ENCODE measurements at regions not wholly inside any gene's neighbourhood (a gene's known extent, or its start where the extent isn't known, plus 50 kb on each side); places are given as distances from the start of the nearest gene placed in this dataset.

DNA sequence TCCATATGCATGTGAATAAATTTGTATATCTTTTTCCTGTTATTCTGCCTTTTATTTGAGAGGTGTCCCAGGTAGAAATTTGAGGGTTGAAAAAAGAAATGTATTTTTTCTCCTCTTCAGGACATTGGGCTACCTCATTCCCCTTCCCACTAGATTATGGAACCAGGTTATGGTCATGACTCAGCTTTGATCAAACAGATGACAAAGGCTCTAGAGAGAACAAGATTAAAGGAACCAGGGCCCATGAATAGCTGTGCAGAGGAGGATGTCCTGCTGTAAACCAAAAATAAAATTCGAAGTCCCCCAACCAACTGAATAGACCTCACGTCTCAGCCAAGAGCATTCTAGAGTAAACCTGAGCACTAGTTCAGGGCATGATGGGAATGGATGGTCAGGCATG, 313.2 kb downstream of the RAPGEF2 start:
- H2AFZ ChIP-seq (ENCODE audit: low read depth, low read length, poor library complexity, severe bottlenecking) = no peak overlapping the region
- H4K20me1 ChIP-seq (ENCODE audit: insufficient read depth) = no peaks in the 10 kb centered on the region
- BruUV-seq (replicated peaks) = no TSS peak
- no peak for DNase-seq (ENCODE audit: low read depth, low spot score)
- no peaks in the 10 kb centered on the region for H3K27me3 ChIP-seq (ENCODE audit: insufficient read depth, low read length)
- H3K27ac ChIP-seq (ENCODE audit: low read depth, low read length) = no peak overlapping the region
- peaks cover 0 to 24% of the 10 kb centered on the region in 2 experiments; a peak in 2 of 4 replicates for H3K4me1 ChIP-seq (ENCODE audit: control insufficient read depth in 1 of 2, insufficient read depth in 2 of 2, low read length in 2 of 2)
- no peak overlapping the region for H3K4me3 ChIP-seq (replicated peaks in 1 of 2; ENCODE audit: low read depth in 1 of 2, low read length in 2 of 2)
- no peaks in the 10 kb centered on the region for H3K9me2 ChIP-seq (ENCODE audit: insufficient read depth)
- TF ChIP-seq SRF (IDR thresholded peaks at IDR 0.05; ENCODE audit: low read depth) = no peak
- TF ChIP-seq, protein P1, sequence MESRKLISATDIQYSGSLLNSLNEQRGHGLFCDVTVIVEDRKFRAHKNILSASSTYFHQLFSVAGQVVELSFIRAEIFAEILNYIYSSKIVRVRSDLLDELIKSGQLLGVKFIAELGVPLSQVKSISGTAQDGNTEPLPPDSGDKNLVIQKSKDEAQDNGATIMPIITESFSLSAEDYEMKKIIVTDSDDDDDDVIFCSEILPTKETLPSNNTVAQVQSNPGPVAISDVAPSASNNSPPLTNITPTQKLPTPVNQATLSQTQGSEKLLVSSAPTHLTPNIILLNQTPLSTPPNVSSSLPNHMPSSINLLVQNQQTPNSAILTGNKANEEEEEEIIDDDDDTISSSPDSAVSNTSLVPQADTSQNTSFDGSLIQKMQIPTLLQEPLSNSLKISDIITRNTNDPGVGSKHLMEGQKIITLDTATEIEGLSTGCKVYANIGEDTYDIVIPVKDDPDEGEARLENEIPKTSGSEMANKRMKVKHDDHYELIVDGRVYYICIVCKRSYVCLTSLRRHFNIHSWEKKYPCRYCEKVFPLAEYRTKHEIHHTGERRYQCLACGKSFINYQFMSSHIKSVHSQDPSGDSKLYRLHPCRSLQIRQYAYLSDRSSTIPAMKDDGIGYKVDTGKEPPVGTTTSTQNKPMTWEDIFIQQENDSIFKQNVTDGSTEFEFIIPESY (IDR thresholded peaks at IDR 0.05; ENCODE audit: extremely low read depth, insufficient replicate concordance, low read length) = no peak
- no peak for TF ChIP-seq POLR2A (IDR thresholded peaks at IDR 0.05; ENCODE audit: borderline replicate concordance, extremely low read depth, insufficient read depth, insufficient read length)
- H3K36me3 ChIP-seq (ENCODE audit: control insufficient read depth in 1 of 2, insufficient read depth in 2 of 2, low read length in 2 of 2) = no peaks in the 10 kb centered on the region
- intact Hi-C loops (cut with micrococcal nuclease) = no loop called here
- ChIA-PET CTCF (no interaction called here), POLR2A (no interaction called here), RAD21 (ENCODE audit: low non-redundant PET in 1 of 2, low total read pairs in 2 of 2, uncharacterized antibody in 2 of 2, unreplicated experiment in 2 of 2) (no interaction called here)
- no peaks in the 10 kb centered on the region for H3K79me2 ChIP-seq (ENCODE audit: insufficient read depth, low read length)
- H3K9me3 ChIP-seq (ENCODE audit: control insufficient read depth in 1 of 2, insufficient read depth in 1 of 2, low read depth in 1 of 2, low read length in 2 of 2) = 0 out of 4 replicates have a peak, but pooled peaks cover 0 to 5% of the 10 kb centered on the region in 2 experiments
- peak; percentile 58 for ATAC-seq
- H3K9ac ChIP-seq (ENCODE audit: low read length) = no peak overlapping the region
- peak overlapping the region; percentile 32 for H3K4me2 ChIP-seq (ENCODE audit: low read length)

GRCh38 chr4:159416996-159417395, 314.1 kb downstream of the RAPGEF2 start:
- no TSS peak for BruUV-seq (replicated peaks)
- no peak overlapping the region for H2AFZ ChIP-seq (ENCODE audit: low read depth, low read length, poor library complexity, severe bottlenecking)
- no peak overlapping the region for H3K4me3 ChIP-seq (replicated peaks in 1 of 2; ENCODE audit: low read depth in 1 of 2, low read length in 2 of 2)
- intact Hi-C loops (cut with micrococcal nuclease) = no loop called here
- 0 out of 4 replicates have a peak, but pooled peaks cover 0 to 5% of the 10 kb centered on the region in 2 experiments for H3K9me3 ChIP-seq (ENCODE audit: control insufficient read depth in 1 of 2, insufficient read depth in 1 of 2, low read depth in 1 of 2, low read length in 2 of 2)
- ChIA-PET CTCF (no interaction called here), RAD21 (ENCODE audit: low non-redundant PET in 1 of 2, low total read pairs in 2 of 2, uncharacterized antibody in 2 of 2, unreplicated experiment in 2 of 2) (no interaction called here), POLR2A (no interaction called here)
- peaks cover 0 to 21% of the 10 kb centered on the region in 2 experiments; a peak in 2 of 4 replicates for H3K4me1 ChIP-seq (ENCODE audit: control insufficient read depth in 1 of 2, insufficient read depth in 2 of 2, low read length in 2 of 2)
- no peaks in the 10 kb centered on the region for H3K9me2 ChIP-seq (ENCODE audit: insufficient read depth)
- H3K79me2 ChIP-seq (ENCODE audit: insufficient read depth, low read length) = no peaks in the 10 kb centered on the region
- H3K27me3 ChIP-seq (ENCODE audit: insufficient read depth, low read length) = no peaks in the 10 kb centered on the region
- DNase-seq (ENCODE audit: low read depth, low spot score) (no peak), ATAC-seq (no peak)
- no peaks in the 10 kb centered on the region for H4K20me1 ChIP-seq (ENCODE audit: insufficient read depth)
- no peak for TF ChIP-seq EGR1 (IDR thresholded peaks at IDR 0.05; ENCODE audit: low read depth)
- TF ChIP-seq REST (IDR thresholded peaks at IDR 0.05; ENCODE audit: low read depth) = no peak
- TF ChIP-seq SIN3A (IDR thresholded peaks at IDR 0.05; ENCODE audit: low read depth) = no peak
- TF ChIP-seq ELF1 (IDR thresholded peaks at IDR 0.05; ENCODE audit: borderline replicate concordance, low read depth) = no peak
- TF ChIP-seq, protein P2, sequence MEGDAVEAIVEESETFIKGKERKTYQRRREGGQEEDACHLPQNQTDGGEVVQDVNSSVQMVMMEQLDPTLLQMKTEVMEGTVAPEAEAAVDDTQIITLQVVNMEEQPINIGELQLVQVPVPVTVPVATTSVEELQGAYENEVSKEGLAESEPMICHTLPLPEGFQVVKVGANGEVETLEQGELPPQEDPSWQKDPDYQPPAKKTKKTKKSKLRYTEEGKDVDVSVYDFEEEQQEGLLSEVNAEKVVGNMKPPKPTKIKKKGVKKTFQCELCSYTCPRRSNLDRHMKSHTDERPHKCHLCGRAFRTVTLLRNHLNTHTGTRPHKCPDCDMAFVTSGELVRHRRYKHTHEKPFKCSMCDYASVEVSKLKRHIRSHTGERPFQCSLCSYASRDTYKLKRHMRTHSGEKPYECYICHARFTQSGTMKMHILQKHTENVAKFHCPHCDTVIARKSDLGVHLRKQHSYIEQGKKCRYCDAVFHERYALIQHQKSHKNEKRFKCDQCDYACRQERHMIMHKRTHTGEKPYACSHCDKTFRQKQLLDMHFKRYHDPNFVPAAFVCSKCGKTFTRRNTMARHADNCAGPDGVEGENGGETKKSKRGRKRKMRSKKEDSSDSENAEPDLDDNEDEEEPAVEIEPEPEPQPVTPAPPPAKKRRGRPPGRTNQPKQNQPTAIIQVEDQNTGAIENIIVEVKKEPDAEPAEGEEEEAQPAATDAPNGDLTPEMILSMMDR (IDR thresholded peaks at IDR 0.05 in 2 of 3, conservative IDR thresholded peaks at IDR 0.05 in 1 of 3; ENCODE audit: borderline replicate concordance in 1 of 3, insufficient read depth in 1 of 3, low read depth in 2 of 3, low read length in 2 of 3) = no peak
- TF ChIP-seq ZFX (IDR thresholded peaks at IDR 0.05) = no peak
- TF ChIP-seq POLR2AphosphoS5 (IDR thresholded peaks at IDR 0.05; ENCODE audit: low read depth, low read length) = no peak
- TF ChIP-seq SRF (IDR thresholded peaks at IDR 0.05; ENCODE audit: low read depth) = no peak
- TF ChIP-seq FOSL1 (IDR thresholded peaks at IDR 0.05; ENCODE audit: low read depth) = no peak
- TF ChIP-seq CEBPB (IDR thresholded peaks at IDR 0.05; ENCODE audit: low read depth) = no peak
- TF ChIP-seq SP1 (IDR thresholded peaks at IDR 0.05; ENCODE audit: low read depth) = no peak
- no peak for TF ChIP-seq RAD21 (IDR thresholded peaks at IDR 0.05; ENCODE audit: low read depth)
- no peaks in the 10 kb centered on the region for H3K36me3 ChIP-seq (ENCODE audit: control insufficient read depth in 1 of 2, insufficient read depth in 2 of 2, low read length in 2 of 2)
- no peak overlapping the region for H3K27ac ChIP-seq (ENCODE audit: low read depth, low read length)
- H3K9ac ChIP-seq (ENCODE audit: low read length) = no peak overlapping the region
- H3K4me2 ChIP-seq (ENCODE audit: low read length) = no peak overlapping the region

Data from HCT116 (cell line).